ENCODE measurements at regions not wholly inside any gene's neighbourhood (a gene's known extent, or its start where the extent isn't known, plus 50 kb on each side); places are given as distances from the start of the nearest gene placed in this dataset.

DNA sequence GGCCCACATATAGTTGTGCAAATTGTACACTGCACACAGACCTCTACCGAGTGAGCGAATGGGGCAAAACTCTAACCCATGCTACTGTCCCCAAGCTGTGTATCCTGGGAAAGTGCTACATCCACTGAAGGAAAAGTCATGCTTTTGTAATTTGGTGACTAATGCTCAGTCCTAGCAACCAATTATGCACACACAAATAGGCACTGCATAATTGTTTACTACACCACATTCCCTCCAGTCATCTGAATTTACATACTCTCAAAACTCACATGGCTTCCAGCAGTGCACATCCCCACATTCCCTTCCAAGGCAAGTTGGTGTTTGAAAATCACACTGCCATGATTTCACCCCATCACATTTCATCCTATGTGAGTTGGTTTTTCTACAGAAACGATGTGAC is 125.9 kb upstream of the OSMR start:
- Histone ChIP-seq H3K9me2 (replicated peaks; ENCODE audit: low read depth, low read length) (no peaks in the 10 kb centered on the region), H3K9ac (ENCODE audit: low read depth, low read length, poor library complexity, severe bottlenecking) (no peak overlapping the region), H3K4me3 (ENCODE audit: low read length, poor library complexity, severe bottlenecking) (no peak overlapping the region)

DNA sequence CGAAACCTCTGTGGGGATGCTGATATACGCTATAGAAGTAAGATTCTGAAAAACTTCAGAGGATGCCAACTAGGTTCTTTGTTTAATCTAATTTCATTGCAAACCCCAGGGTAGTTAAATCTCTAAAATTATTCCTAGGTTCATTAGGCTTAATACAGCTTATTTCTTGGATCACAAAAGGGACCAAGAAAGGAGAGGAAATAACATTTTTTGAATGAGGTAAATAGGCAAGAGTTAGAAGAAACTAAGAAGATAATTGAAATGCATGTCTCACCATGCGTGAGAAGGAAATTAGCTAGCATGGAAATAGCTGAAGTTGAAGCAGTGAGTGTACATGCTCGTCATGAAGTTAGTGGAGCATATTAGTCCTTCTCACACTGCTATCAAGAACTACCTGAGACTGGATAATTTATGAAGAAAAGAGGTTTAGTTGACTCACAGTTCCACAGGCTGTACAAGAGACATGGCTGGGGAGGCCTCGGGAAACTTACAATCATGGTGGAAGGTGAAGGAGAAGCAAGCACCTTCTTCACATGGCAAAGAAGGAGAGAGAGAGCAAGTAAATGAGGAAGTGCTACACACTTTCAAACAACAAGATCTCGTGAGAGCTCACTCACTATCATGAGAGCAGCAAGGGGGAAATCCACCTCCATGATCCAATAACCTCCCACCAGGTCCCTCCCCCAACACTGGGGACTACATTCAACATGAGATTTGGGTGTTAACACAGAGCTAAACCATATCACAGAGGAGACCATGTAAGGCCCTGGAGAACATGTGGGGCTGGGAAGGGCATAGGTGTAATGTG is 125.1 kb upstream of the OSMR start:
- Histone ChIP-seq H3F3A (ENCODE audit: low read depth) (no peaks in the 10 kb centered on the region), H4K20me1 (ENCODE audit: insufficient read depth, low read length, poor library complexity, severe bottlenecking) (no peaks in the 10 kb centered on the region), H3K9ac (ENCODE audit: low read depth, low read length, poor library complexity, severe bottlenecking) (no peak overlapping the region), H3K4me1 (ENCODE audit: insufficient read depth, low read length, poor library complexity, severe bottlenecking) (no peaks in the 10 kb centered on the region), H3K4me3 (ENCODE audit: low read length, poor library complexity, severe bottlenecking) (no peak overlapping the region), H3K36me3 (ENCODE audit: insufficient read depth, low read length) (no peaks in the 10 kb centered on the region), H3K4me2 (ENCODE audit: low read depth, low read length, poor library complexity, severe bottlenecking) (no peak overlapping the region), H3K9me3 (ENCODE audit: insufficient read depth, low read depth, low read length) (no peaks in the 10 kb centered on the region), H3K27me3 (ENCODE audit: insufficient read depth, low read length, poor library complexity, severe bottlenecking) (no peaks in the 10 kb centered on the region), H3K79me2 (ENCODE audit: insufficient read depth, low read length) (no peaks in the 10 kb centered on the region), H3K9me2 (replicated peaks; ENCODE audit: low read depth, low read length) (no peaks in the 10 kb centered on the region), H2AFZ (ENCODE audit: low read length) (no peak overlapping the region)
- no peak for TF ChIP-seq EZH2phosphoT487 (IDR thresholded peaks at IDR 0.05; ENCODE audit: borderline replicate concordance)
- TF ChIP-seq, protein P1, sequence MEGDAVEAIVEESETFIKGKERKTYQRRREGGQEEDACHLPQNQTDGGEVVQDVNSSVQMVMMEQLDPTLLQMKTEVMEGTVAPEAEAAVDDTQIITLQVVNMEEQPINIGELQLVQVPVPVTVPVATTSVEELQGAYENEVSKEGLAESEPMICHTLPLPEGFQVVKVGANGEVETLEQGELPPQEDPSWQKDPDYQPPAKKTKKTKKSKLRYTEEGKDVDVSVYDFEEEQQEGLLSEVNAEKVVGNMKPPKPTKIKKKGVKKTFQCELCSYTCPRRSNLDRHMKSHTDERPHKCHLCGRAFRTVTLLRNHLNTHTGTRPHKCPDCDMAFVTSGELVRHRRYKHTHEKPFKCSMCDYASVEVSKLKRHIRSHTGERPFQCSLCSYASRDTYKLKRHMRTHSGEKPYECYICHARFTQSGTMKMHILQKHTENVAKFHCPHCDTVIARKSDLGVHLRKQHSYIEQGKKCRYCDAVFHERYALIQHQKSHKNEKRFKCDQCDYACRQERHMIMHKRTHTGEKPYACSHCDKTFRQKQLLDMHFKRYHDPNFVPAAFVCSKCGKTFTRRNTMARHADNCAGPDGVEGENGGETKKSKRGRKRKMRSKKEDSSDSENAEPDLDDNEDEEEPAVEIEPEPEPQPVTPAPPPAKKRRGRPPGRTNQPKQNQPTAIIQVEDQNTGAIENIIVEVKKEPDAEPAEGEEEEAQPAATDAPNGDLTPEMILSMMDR (conservative IDR thresholded peaks at IDR 0.05; ENCODE audit: low read length): no peak

More for the DNA sequence above, 125.9 kb upstream of the OSMR start:
- Histone ChIP-seq H3F3A (ENCODE audit: low read depth) (no peaks in the 10 kb centered on the region), H3K79me2 (ENCODE audit: insufficient read depth, low read length) (no peaks in the 10 kb centered on the region), H2AFZ (ENCODE audit: low read length) (no peak overlapping the region), H3K9me3 (ENCODE audit: insufficient read depth, low read depth, low read length) (no peaks in the 10 kb centered on the region), H3K4me2 (ENCODE audit: low read depth, low read length, poor library complexity, severe bottlenecking) (no peak overlapping the region), H3K27me3 (ENCODE audit: insufficient read depth, low read length, poor library complexity, severe bottlenecking) (no peaks in the 10 kb centered on the region), H3K36me3 (ENCODE audit: insufficient read depth, low read length) (no peaks in the 10 kb centered on the region), H4K20me1 (ENCODE audit: insufficient read depth, low read length, poor library complexity, severe bottlenecking) (no peaks in the 10 kb centered on the region), H3K4me1 (ENCODE audit: insufficient read depth, low read length, poor library complexity, severe bottlenecking) (no peaks in the 10 kb centered on the region)
- TF ChIP-seq EZH2phosphoT487 (IDR thresholded peaks at IDR 0.05; ENCODE audit: borderline replicate concordance): no peak
- TF ChIP-seq, protein P1 (conservative IDR thresholded peaks at IDR 0.05; ENCODE audit: low read length): no peak

GRCh38 chr5:38722918-38723317 is 122.9 kb upstream of the OSMR start:
- Histone ChIP-seq H3K4me3 (ENCODE audit: low read length, poor library complexity, severe bottlenecking) (no peak overlapping the region), H3K36me3 (ENCODE audit: insufficient read depth, low read length) (no peaks in the 10 kb centered on the region), H2AFZ (ENCODE audit: low read length) (no peak overlapping the region), H3K27me3 (ENCODE audit: insufficient read depth, low read length, poor library complexity, severe bottlenecking) (no peaks in the 10 kb centered on the region), H3K4me1 (ENCODE audit: insufficient read depth, low read length, poor library complexity, severe bottlenecking) (no peaks in the 10 kb centered on the region), H3K9me2 (replicated peaks; ENCODE audit: low read depth, low read length) (no peaks in the 10 kb centered on the region), H3K9ac (ENCODE audit: low read depth, low read length, poor library complexity, severe bottlenecking) (no peak overlapping the region), H3K79me2 (ENCODE audit: insufficient read depth, low read length) (no peaks in the 10 kb centered on the region), H4K20me1 (ENCODE audit: insufficient read depth, low read length, poor library complexity, severe bottlenecking) (no peaks in the 10 kb centered on the region), H3K4me2 (ENCODE audit: low read depth, low read length, poor library complexity, severe bottlenecking) (no peak overlapping the region), H3F3A (ENCODE audit: low read depth) (no peaks in the 10 kb centered on the region), H3K9me3 (ENCODE audit: insufficient read depth, low read depth, low read length) (no peaks in the 10 kb centered on the region)
- no peak for TF ChIP-seq EZH2phosphoT487 (IDR thresholded peaks at IDR 0.05; ENCODE audit: borderline replicate concordance)
- TF ChIP-seq, protein P1 (conservative IDR thresholded peaks at IDR 0.05; ENCODE audit: low read length): no peak
